NCI-H1092 treated with DMSO at 0.1 percent for 48 hours (cell line): ENCODE measurements at regions not wholly inside any gene's neighbourhood (a gene's known extent, or its start where the extent isn't known, plus 50 kb on each side); places are given as distances from the start of the nearest gene placed in this dataset.

Source experiments
- DNase-seq: peaks from one replicate; lab custom pipeline; 2025; lab: John Stamatoyannopoulos, UW

- no peak for DNase-seq
Observed at GRCh38 chr5:114657342-114658130, 295.7 kb downstream of the KCNN2 start.

DNA sequence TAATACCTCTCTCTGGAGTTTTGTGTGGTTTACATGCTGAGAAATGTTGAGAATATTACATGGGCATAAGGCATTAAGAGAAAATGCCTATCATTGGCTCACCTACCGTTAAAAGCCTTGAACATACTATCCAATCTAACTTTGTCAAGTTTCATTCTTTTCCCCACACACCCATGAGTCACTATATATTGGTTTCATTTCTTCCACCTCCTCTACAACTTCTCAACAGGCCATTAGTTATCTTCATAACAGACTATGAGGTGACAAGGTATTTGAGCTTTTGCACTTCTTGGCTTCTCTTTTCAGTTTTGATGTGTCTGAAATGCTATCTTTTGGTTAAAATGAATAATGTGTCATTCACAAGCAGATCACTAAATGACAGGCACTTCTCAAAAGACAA is 288.0 kb downstream of the KCNN2 start:
- no peak for DNase-seq

GRCh38 chr5:114648940-114649339 is 287.1 kb downstream of the KCNN2 start:
- no peak for DNase-seq

GRCh38 chr5:114644576-114644975 is 282.7 kb downstream of the KCNN2 start:
- no peak for DNase-seq

DNA sequence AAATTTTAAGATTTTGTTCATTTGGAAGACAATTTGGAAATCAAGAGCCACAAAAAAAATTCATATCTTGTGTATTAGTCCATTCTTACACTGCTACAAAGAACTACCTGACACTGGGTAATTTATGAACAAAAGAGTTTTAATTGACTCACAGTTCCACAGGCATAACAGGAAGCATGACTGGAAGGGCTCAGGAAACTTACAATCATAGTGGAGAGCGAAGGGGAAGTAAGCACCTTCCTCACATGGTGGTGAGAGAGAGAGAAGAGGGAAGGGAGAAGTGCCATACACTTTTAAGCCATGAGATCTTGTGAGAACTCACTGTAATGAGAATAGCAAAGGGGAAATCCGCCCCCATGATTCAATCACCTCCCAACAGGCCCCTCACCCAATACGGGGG is 274.4 kb downstream of the KCNN2 start:
- no peak for DNase-seq

GRCh38 chr5:114634967-114635901 is 273.4 kb downstream of the KCNN2 start:
- no peak for DNase-seq

GRCh38 chr5:114634517-114634916 is 272.6 kb downstream of the KCNN2 start:
- DNase-seq: no peak

GRCh38 chr5:114612406-114612805 is 250.5 kb downstream of the KCNN2 start:
- no peak for DNase-seq

DNA sequence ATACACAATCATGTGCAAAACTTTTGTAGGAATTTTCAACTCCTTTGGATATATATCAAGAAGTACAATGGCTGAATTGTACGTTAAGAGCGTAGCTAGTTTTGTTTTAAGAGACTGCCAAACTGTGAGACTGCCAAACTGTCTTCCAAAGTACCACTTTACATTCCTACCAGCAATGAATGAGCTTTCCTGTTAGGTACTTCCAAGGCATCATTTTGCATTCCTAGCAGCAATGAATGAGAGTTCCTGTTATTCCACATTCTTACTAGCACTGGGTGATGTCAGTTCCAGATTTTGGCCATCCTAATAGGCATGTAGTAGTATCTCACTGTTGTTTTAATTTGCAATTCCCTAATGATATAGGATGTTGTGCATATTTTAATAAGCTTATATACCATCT is 219.3 kb downstream of the KCNN2 start:
- DNase-seq: no peak

DNA sequence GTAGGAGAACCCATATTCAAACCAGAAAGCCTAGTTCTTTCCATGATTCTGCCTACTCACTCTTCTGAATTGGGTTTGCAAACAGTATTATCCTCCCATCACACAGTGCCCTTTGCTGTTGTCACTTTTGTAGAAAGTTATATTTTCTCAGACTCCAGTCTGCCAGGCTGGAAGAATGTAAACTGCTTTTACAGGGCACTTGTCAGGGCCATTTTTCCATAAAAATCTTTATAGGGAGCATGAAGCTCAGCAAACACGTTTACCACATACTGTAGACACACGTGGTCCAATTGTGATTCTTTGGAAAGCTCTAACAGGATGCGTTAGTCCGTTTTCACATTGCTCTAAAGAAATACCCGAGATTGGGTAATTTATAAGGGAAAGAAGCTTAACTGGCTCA is 204.0 kb downstream of the KCNN2 start:
- no peak for DNase-seq

DNA sequence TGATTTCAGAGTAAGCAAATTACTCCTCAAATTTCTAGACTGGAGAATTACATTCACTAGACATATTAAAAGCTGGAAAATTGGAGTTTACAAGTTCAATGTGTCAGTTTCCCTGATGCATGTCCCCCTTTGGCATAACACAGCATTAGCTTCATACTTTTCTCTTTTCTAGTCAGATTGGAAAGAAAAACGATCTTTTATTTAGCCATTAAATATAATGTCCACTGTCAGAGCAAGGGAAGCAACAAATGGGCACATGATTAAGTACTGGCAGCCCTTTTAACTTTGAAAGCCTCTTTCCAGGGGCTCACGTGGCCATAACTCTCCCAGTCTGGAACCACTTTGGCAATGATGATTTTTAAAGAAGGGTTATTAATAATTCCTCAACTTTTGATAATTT is 203.3 kb downstream of the KCNN2 start:
- DNase-seq: no peak

DNA sequence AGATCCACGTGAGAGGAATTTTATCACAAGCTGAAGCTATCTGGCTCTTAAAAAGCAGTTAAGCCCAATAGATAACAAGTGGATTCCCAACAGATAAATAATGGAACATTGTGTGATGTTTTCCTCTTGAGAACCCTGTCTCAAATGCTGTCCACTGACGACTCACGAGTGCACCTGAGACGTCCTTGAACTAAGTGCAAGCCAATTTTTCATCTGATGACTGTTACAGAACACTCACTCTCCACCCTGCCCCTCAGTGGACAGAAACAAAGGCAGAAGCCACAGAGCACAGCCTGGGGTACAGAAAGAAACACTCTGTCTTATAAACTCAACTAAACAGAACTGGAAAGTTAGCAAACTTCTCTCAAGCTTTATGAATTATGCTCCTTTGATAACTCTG is 199.5 kb downstream of the KCNN2 start:
- no peak for DNase-seq
